HEK293T (cell line): ENCODE measurements at regions not wholly inside any gene's neighbourhood (a gene's known extent, or its start where the extent isn't known, plus 50 kb on each side); places are given as distances from the start of the nearest gene placed in this dataset.

ENCODE experiments used
- CTCF ChIA-PET: fragments of 350-600 bp; formaldehyde crosslinking; extraction: SDS; loops from one replicate; lab custom pipeline; 2021; ENCODE audit warnings: antibody characterized with exemption, inconsistent platforms; lab: Yijun Ruan, JAX
- POLR2A ChIA-PET: fragments of 350-600 bp; formaldehyde crosslinking; extraction: SDS; loops from one replicate; lab custom pipeline; 2020; ENCODE audit warnings: antibody characterized with exemption, inconsistent platforms; lab: Yijun Ruan, JAX
- DNase-seq: peaks from one replicate; pipeline ENCODE4 v3.0.0; 2012; ENCODE audit warnings: mixed read lengths; ENCODE audit errors: extremely low spot score
- ARNT ChIP-seq: fragments of 450-650 bp; IDR thresholded peaks from 2 replicates; pipeline ENCODE4 v1.6.1; 2017; ENCODE audit warnings: mild to moderate bottlenecking
- BHLHE40 ChIP-seq: fragments of 450-650 bp; IDR thresholded peaks from 2 replicates; pipeline ENCODE4 v1.6.1; 2016; ENCODE audit warnings: mild to moderate bottlenecking, moderate library complexity, borderline replicate concordance
- CTBP1 ChIP-seq: fragments of 450-650 bp; IDR thresholded peaks from 2 replicates; pipeline ENCODE4 v1.6.1; 2016; ENCODE audit warnings: borderline replicate concordance
- ELF4 ChIP-seq: fragments of 450-650 bp; IDR thresholded peaks from 2 replicates; pipeline ENCODE4 v1.6.1; 2017; ENCODE audit warnings: antibody characterized with exemption
- FOXA1 ChIP-seq: fragments of 450-650 bp; IDR thresholded peaks from 2 replicates; pipeline ENCODE4 v1.6.1; 2016; ENCODE audit warnings: mild to moderate bottlenecking
- FOXK2 ChIP-seq: fragments of 450-650 bp; IDR thresholded peaks from 2 replicates; pipeline ENCODE4 v1.6.1; 2016; ENCODE audit warnings: mild to moderate bottlenecking
- FOXM1 ChIP-seq: fragments of 450-650 bp; IDR thresholded peaks from 2 replicates; pipeline ENCODE4 v1.6.1; 2017; ENCODE audit warnings: mild to moderate bottlenecking, borderline replicate concordance
- HDGF ChIP-seq: fragments of 450-650 bp; IDR thresholded peaks from 2 replicates; pipeline ENCODE4 v1.6.1; 2017; ENCODE audit warnings: antibody characterized with exemption, borderline replicate concordance
- L3MBTL2 ChIP-seq: fragments of 450-650 bp; conservative IDR thresholded peaks from 2 replicates; pipeline ENCODE4 v1.6.1; 2016; ENCODE audit warnings: mild to moderate bottlenecking
- LEF1 ChIP-seq: fragments of 450-650 bp; IDR thresholded peaks from 2 replicates; pipeline ENCODE4 v1.6.1; 2017; ENCODE audit warnings: mild to moderate bottlenecking, borderline replicate concordance
- NFRKB ChIP-seq: fragments of 450-650 bp; IDR thresholded peaks from 2 replicates; pipeline ENCODE4 v1.6.1; 2016; ENCODE audit warnings: mild to moderate bottlenecking, moderate library complexity
- SP1 ChIP-seq: fragments of 450-650 bp; IDR thresholded peaks from 2 replicates; pipeline ENCODE4 v1.6.1; 2017
- SUZ12 ChIP-seq: fragments of 450-650 bp; IDR thresholded peaks from 2 replicates; pipeline ENCODE4 v1.6.1; 2016; ENCODE audit warnings: mild to moderate bottlenecking
- TARDBP ChIP-seq: fragments of 450-650 bp; IDR thresholded peaks from 2 replicates; pipeline ENCODE4 v1.6.1; 2016
- ZNF384 ChIP-seq: fragments of 450-650 bp; IDR thresholded peaks from 2 replicates; pipeline ENCODE4 v1.6.1; 2016
- TF ChIP-seq, protein P1 (sequence below): fragments of 450-650 bp; IDR thresholded peaks from 2 replicates; pipeline ENCODE4 v1.6.1; 2016

GRCh38 chr6:14452567-14453527 lies 335.3 kb downstream of the CD83 start:
- ChIA-PET POLR2A (no interaction called here), CTCF (interaction anchor here (0.6 kb wide), 1 partner anchor 37 kb away, joined by 3 read pairs; no protein-coding TSS in a partner anchor)
- DNase-seq: no peak
- TF ChIP-seq ZNF384 (no peak), BHLHE40 (no peak), TARDBP (no peak), ARNT (no peak), FOXK2 (no peak), ELF4 (no peak), HDGF (no peak), FOXA1 (no peak), SP1 (no peak), FOXM1 (no peak), NFRKB (no peak)

DNA sequence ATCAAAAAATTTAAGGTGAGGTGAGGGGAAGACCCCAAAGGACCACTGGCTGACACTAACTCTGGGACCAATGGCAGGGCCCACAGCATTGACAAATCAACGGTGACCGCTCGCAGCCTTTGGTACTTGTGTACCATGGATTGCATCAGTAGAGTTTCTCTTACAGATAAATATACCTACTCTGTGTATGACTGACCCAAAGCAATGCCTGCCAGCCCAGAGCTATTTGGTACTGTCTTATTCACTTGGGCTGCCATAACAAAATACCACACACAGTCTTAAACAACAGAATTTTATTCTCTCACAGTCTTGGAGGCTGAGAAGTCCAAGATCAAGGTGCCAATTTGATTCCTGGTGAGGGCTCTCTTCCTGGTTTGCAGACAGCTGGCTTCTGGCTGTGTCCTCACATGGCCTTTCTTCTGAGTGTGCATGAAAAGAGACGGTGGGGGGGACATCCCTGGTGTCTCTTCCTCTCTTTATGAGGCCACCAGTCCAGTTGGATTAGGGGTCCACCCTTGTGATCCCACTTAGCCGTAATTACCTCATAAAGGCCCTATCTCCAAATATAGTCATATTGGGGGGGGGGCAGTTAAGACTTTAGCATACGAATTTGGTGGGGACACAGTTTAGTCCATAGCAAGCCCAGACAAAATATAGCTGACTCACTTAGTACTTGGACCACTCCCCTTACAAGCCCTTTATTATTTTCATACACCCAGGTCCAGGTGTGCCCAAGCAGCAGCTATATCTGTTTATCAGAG lies 336.3 kb downstream of the CD83 start:
- TF ChIP-seq SUZ12 (no peak), BHLHE40 (no peak), NFRKB (no peak), LEF1 (no peak), HDGF (no peak), ARNT (no peak), ZNF384 (no peak), L3MBTL2 (no peak), FOXA1 (no peak), FOXM1 (no peak), CTBP1 (no peak)
- POLR2A ChIA-PET: no interaction called here
- DNase-seq: no peak
- CTCF ChIA-PET: no interaction called here

DNA sequence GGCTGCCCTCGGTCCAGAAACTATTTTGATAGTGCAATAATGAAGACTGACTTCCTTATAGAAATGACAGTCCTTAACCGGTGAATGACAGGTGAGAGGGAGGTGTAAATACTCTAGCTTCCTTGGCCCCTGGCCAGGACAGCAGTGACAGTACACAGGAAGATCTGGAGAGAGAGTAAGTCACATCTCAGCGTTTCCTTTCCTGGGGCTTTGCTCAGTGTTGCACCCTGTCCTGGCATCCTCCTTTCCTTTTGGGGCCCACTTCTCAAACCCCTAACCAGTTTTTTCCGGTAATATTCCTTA lies 336.9 kb downstream of the CD83 start:
- POLR2A ChIA-PET: no interaction called here
- DNase-seq: no peak
- TF ChIP-seq CTBP1 (no peak), NFRKB (no peak), ZNF384 (no peak), SUZ12 (no peak), ELF4 (no peak), SP1 (no peak), FOXM1 (no peak), HDGF (no peak), FOXA1 (no peak), ARNT (no peak), FOXK2 (no peak), BHLHE40 (no peak), L3MBTL2 (no peak), TARDBP (no peak), LEF1 (no peak)
- TF ChIP-seq, protein P1, sequence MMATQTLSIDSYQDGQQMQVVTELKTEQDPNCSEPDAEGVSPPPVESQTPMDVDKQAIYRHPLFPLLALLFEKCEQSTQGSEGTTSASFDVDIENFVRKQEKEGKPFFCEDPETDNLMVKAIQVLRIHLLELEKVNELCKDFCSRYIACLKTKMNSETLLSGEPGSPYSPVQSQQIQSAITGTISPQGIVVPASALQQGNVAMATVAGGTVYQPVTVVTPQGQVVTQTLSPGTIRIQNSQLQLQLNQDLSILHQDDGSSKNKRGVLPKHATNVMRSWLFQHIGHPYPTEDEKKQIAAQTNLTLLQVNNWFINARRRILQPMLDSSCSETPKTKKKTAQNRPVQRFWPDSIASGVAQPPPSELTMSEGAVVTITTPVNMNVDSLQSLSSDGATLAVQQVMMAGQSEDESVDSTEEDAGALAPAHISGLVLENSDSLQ: no peak
- CTCF ChIA-PET: no interaction called here

- ChIA-PET POLR2A (no interaction called here), CTCF (no interaction called here)
- no peak for DNase-seq
- TF ChIP-seq ARNT (no peak), CTBP1 (no peak), FOXK2 (no peak), FOXA1 (no peak), SP1 (no peak), ELF4 (no peak), SUZ12 (no peak), L3MBTL2 (no peak), FOXM1 (no peak), LEF1 (no peak), HDGF (no peak)
- TF ChIP-seq, protein P1: no peak
Measured at GRCh38 chr6:14455427-14455826, 337.9 kb downstream of the CD83 start.

- ChIA-PET POLR2A (no interaction called here), CTCF (no interaction called here)
- TF ChIP-seq TARDBP (no peak), ZNF384 (no peak), BHLHE40 (no peak), HDGF (no peak), ARNT (no peak), FOXM1 (no peak), L3MBTL2 (no peak), LEF1 (no peak), SUZ12 (no peak), CTBP1 (no peak), NFRKB (no peak), FOXK2 (no peak), ELF4 (no peak), SP1 (no peak), FOXA1 (no peak)
- TF ChIP-seq, protein P1: no peak
- no peak for DNase-seq
Measured at GRCh38 chr6:14455876-14456648, 338.5 kb downstream of the CD83 start.
